ENCODE measurements at regions not wholly inside any gene's neighbourhood (a gene's known extent, or its start where the extent isn't known, plus 50 kb on each side); places are given as distances from the start of the nearest gene placed in this dataset.

DNA sequence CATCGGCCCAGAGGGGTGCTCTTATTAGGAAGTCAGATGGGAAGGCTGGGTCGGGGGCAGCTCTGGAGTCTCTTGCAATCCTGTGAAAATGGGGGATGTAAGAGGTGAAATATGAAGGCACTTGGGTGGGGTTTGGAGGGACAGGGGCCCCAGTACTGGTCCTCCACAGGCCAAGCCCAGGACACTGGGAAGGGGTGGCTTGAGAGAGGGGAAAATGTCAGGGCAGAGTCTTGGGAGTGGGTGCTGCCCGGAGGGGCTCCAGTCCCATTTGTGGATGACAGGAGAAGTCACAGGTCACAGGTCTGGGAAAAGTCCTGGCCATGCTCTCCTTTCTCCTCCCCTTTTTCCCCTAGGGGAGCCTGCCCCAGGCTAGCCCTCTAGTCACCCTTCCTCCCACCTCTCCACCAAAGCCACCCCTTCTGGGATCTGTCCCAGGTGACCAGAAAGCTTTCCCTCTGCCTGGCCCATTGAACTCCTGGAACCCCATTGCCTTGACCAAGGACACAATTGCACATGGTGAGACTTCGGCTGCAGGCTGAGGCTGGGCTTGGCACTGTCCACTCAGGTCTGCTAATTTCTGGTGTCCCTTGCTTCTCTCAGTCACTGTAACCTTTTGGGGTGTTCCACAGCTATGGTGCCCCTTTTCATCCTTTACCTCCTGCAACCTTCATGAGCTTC is 1465.0 kb downstream of the TBC1D22A start:
- TF ChIP-seq POLR2A (IDR thresholded peaks at IDR 0.05): no peak
- 78 to 90% (median 89%) methylated on average over 4 of the region's 4 CpGs for WGBS, 3 donors
- Histone ChIP-seq H3K4me1 (ENCODE audit: insufficient read depth) (no peaks in the 10 kb centered on the region), H3K4me3 (no peak overlapping the region), H3K9me3 (no peaks in the 10 kb centered on the region), H3K36me3 (no peaks in the 10 kb centered on the region), H3K27ac (no peak overlapping the region), H3K27me3 (no peaks in the 10 kb centered on the region)
- intact Hi-C loops (cut with DNase I): no loop called here
- no peak for DNase-seq

DNA sequence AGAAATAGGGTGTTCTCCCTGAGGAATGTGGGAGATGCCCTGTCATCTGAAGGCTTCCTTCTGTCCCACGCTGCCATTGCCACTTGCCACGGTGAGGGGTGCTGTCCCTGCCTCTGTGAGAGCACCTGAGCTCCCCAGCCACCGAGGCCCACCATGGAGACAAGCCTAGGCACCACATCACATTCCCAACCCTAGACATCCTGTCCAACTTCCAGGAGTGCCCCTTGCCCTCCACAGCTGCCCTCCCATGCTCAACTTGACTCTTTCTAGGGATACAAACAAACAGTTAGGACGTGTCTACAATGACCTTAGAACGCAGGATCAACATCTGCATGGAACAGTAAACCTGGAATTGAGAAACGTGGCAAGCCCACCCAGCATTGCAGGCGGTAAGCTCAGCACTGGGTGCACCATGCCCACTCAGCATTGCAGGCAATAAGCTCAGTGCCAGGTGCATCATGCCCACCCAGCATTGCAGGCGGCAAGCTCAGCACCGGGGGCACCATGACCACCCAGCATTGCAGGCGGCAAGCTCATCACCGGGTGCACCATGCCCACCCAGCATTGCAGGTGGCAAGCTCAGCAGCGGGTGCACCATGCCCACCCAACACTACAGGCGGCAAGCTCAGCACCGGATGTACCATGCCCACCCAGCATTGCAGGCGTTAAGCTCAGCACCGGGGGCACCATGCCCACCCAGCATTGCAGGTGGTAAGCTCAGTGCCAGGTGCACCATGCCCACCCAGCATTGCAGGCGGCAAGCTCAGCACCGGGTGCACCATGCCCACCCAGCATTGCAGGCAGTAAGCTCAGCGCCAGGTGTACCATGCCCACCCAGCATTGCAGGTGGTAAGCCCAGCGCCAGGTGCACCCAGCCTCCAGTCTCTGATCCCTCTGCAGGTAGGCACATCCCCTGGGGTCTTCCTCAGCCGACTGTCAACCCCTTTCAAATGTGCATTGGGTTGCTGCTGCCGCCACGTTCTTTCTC is 1463.9 kb downstream of the TBC1D22A start:
- intact Hi-C loops (cut with DNase I): no loop called here
- Histone ChIP-seq H3K4me1 (ENCODE audit: insufficient read depth) (no peaks in the 10 kb centered on the region), H3K4me3 (no peak overlapping the region), H3K27me3 (no peaks in the 10 kb centered on the region), H3K27ac (no peak overlapping the region), H3K36me3 (no peaks in the 10 kb centered on the region), H3K9me3 (no peaks in the 10 kb centered on the region)
- TF ChIP-seq POLR2A (IDR thresholded peaks at IDR 0.05): no peak
- TF ChIP-seq EP300 (IDR thresholded peaks at IDR 0.05): no peak
- TF ChIP-seq, protein P1, sequence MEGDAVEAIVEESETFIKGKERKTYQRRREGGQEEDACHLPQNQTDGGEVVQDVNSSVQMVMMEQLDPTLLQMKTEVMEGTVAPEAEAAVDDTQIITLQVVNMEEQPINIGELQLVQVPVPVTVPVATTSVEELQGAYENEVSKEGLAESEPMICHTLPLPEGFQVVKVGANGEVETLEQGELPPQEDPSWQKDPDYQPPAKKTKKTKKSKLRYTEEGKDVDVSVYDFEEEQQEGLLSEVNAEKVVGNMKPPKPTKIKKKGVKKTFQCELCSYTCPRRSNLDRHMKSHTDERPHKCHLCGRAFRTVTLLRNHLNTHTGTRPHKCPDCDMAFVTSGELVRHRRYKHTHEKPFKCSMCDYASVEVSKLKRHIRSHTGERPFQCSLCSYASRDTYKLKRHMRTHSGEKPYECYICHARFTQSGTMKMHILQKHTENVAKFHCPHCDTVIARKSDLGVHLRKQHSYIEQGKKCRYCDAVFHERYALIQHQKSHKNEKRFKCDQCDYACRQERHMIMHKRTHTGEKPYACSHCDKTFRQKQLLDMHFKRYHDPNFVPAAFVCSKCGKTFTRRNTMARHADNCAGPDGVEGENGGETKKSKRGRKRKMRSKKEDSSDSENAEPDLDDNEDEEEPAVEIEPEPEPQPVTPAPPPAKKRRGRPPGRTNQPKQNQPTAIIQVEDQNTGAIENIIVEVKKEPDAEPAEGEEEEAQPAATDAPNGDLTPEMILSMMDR (IDR thresholded peaks at IDR 0.05): no peak
- no peak for DNase-seq
- 80 to 89% (median 87%) methylated on average over 22 to 23 of the region's 23 CpGs for WGBS, 3 donors

DNA sequence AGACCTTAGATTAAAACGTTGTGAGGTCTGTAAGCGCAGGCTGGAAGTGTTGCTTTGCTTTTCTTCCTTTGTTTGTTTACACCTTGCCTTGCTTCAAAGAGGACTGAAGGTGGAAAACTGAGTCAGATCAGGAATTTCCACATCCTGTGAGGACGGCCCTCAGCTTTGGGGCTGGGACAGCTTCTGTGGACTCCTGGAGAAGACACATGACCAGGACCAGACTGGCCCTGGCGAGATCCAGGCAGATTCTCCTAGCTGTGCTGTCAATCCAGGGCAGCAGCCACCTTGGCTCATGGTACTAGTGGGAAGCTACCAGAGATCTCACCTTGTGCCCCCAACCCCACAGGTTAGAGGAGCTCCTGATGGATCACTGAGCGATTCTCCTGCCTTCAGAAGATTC is 1461.9 kb downstream of the TBC1D22A start:
- WGBS, 3 donors: 57 to 66% (median 64%) methylated on average over 5 of the region's 5 CpGs
- TF ChIP-seq POLR2A (IDR thresholded peaks at IDR 0.05) (no peak), EP300 (IDR thresholded peaks at IDR 0.05) (no peak)
- TF ChIP-seq, protein P1 (IDR thresholded peaks at IDR 0.05): no peak
- H3K4me1 ChIP-seq (ENCODE audit: insufficient read depth): no peaks in the 10 kb centered on the region
- H3K27ac ChIP-seq: no peak overlapping the region
- no peaks in the 10 kb centered on the region for H3K9me3 ChIP-seq
- intact Hi-C loops (cut with DNase I): no loop called here
- no peak overlapping the region for H3K4me3 ChIP-seq
- DNase-seq: no peak
- H3K27me3 ChIP-seq: no peaks in the 10 kb centered on the region
- no peaks in the 10 kb centered on the region for H3K36me3 ChIP-seq

DNA sequence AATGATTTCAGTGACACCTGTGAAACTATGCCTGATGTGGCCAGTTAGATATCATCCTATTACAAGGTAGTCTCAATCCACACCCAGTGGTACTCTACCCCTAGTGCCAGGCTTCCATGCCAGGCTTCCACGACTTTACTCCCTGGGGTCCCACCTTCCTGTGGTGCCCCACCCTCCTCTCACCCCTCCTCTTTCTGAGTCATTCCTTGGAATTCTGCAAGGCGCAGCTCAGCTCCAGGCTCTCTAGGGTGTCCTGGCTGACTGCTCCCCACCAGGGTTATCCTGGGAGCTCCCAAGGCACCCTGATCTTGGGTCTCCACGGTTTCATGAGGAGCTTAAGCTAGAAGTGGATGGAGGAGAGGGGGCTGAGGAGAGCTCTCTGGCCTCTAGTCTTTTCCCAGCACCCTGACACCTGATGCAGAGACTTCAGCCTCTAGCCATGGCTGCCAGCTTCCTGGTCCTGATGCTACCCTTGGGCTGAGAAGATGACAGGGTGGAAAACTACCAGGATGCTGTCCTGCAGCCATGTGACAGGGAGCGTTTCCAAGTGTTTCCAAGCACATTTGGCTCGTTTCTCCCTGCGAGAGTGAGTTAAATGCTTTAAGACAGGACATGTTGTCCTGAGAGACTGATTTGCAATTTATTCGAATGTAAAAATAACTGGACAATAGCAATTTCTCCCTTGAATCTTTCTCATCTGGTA is 1461.2 kb downstream of the TBC1D22A start:
- no peak overlapping the region for H3K27ac ChIP-seq
- no peak for TF ChIP-seq POLR2A (IDR thresholded peaks at IDR 0.05)
- TF ChIP-seq EP300 (IDR thresholded peaks at IDR 0.05): no peak
- TF ChIP-seq, protein P1 (IDR thresholded peaks at IDR 0.05): no peak
- intact Hi-C loops (cut with DNase I): no loop called here
- DNase-seq: no peak
- H3K9me3 ChIP-seq: no peaks in the 10 kb centered on the region
- no peaks in the 10 kb centered on the region for H3K36me3 ChIP-seq
- H3K4me3 ChIP-seq: no peak overlapping the region
- 52 to 65% (median 65%) methylated on average over 7 of the region's 7 CpGs for WGBS, 3 donors
- H3K27me3 ChIP-seq: no peaks in the 10 kb centered on the region
- H3K4me1 ChIP-seq (ENCODE audit: insufficient read depth): no peaks in the 10 kb centered on the region
